Ovary (tissue), 3 donors: ENCODE measurements at regions not wholly inside any gene's neighbourhood (a gene's known extent, or its start where the extent isn't known, plus 50 kb on each side); places are given as distances from the start of the nearest gene placed in this dataset.

Experiments
- CTCF ChIP-seq, 3 donors: fragments of 450-650 bp in 2 of 3; fragments of 200-600 bp in 1 of 3; IDR thresholded peaks; one replicate each; pipeline versions ENCODE4 v1.5.1 to v1.8.0; 2016 to 2022; ENCODE audit warnings: antibody characterized with exemption in 3 of 3, mild to moderate bottlenecking in 1 of 3
- EP300 ChIP-seq: sonication (generic); formaldehyde crosslinking; IDR thresholded peaks from one replicate; pipeline ENCODE4 v1.6.1; 2017; ENCODE audit warnings: antibody characterized with exemption
- POLR2A ChIP-seq: fragments of 450-650 bp; IDR thresholded peaks from one replicate; pipeline ENCODE4 v1.6.1; 2017; ENCODE audit warnings: antibody characterized with exemption, mild to moderate bottlenecking, moderate library complexity
- donor health status: DM: no; HTN: no; CAD: no.

- TF ChIP-seq CTCF (IDR thresholded peaks at IDR 0.05) = no peak
- no peak for TF ChIP-seq POLR2A
- no peak for TF ChIP-seq EP300
These were observed 270.7 kb downstream of the ZNF33B start for GRCh38 chr10:42367532-42368230.
